ENCODE measurements at regions not wholly inside any gene's neighbourhood (a gene's known extent, or its start where the extent isn't known, plus 50 kb on each side); places are given as distances from the start of the nearest gene placed in this dataset.

DNA sequence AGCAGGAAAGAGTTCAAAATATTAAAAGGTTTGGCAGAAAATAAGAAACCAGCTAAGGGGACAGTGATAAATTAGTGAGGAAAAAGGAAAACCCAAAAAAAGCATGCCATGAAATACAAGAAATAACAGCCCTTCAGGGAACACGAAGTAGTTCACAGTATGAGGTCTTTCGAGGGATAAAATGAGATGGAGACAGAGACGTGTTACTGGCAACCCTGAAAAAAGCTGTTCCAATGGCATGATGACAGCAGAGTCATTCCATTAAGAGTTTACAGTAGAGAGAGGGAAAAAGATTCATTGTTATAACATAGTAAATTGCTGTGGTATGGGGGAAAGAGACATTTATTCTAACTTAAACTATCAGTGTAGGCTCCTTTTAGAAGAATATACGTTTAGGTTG is 391.2 kb downstream of the ANKRD7 start:
- Histone ChIP-seq H3K9me3 (no peaks in the 10 kb centered on the region), H3K4me3 (ENCODE audit: low read depth in 1 of 2, low read length in 1 of 2) (no peak overlapping the region), H3K4me1 (ENCODE audit: control insufficient read depth in 1 of 2, insufficient read depth in 1 of 2, low read depth in 1 of 2, low read length in 1 of 2) (no peaks in the 10 kb centered on the region)

DNA sequence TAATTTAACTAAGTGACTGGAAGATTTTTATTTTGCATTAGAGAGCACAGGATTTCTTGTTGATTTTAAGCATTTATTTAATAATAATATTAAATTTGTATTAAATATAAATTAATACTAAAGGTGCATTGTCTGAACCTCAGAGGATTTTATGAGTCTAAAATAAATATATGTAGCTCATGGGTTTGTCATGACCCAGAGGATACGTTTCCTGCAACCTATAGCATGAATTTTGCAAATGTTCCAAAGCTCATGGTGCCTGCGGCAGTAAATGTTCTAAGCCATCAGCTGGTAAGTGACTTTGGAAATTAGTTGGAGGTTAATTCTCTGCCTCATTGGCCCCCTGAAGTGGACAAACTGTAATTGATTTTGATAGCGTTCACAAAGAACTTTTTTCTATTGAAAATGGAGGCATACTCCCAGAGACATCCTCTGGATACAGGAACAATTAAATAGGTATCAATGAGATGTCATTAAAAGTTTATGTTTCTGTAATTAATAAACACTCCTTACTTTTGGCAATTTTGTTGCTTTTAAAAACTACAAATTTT is 397.4 kb downstream of the ANKRD7 start:
- Histone ChIP-seq H3K4me1 (ENCODE audit: control insufficient read depth in 1 of 2, insufficient read depth in 1 of 2, low read depth in 1 of 2, low read length in 1 of 2) (no peaks in the 10 kb centered on the region), H3K9me3 (no peaks in the 10 kb centered on the region), H3K27me3 (no peaks in the 10 kb centered on the region), H3K27ac (no peak overlapping the region), H3K4me3 (ENCODE audit: low read depth in 1 of 2, low read length in 1 of 2) (no peak overlapping the region), H3K36me3 (no peaks in the 10 kb centered on the region)
- TF ChIP-seq, protein P1, sequence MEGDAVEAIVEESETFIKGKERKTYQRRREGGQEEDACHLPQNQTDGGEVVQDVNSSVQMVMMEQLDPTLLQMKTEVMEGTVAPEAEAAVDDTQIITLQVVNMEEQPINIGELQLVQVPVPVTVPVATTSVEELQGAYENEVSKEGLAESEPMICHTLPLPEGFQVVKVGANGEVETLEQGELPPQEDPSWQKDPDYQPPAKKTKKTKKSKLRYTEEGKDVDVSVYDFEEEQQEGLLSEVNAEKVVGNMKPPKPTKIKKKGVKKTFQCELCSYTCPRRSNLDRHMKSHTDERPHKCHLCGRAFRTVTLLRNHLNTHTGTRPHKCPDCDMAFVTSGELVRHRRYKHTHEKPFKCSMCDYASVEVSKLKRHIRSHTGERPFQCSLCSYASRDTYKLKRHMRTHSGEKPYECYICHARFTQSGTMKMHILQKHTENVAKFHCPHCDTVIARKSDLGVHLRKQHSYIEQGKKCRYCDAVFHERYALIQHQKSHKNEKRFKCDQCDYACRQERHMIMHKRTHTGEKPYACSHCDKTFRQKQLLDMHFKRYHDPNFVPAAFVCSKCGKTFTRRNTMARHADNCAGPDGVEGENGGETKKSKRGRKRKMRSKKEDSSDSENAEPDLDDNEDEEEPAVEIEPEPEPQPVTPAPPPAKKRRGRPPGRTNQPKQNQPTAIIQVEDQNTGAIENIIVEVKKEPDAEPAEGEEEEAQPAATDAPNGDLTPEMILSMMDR (IDR thresholded peaks at IDR 0.05), result no peak

More for the DNA sequence above, 391.2 kb downstream of the ANKRD7 start:
- H3K27ac ChIP-seq, result no peak overlapping the region
- no peaks in the 10 kb centered on the region for H3K36me3 ChIP-seq
- no peaks in the 10 kb centered on the region for H3K27me3 ChIP-seq
- TF ChIP-seq, protein P1 (IDR thresholded peaks at IDR 0.05), result no peak

DNA sequence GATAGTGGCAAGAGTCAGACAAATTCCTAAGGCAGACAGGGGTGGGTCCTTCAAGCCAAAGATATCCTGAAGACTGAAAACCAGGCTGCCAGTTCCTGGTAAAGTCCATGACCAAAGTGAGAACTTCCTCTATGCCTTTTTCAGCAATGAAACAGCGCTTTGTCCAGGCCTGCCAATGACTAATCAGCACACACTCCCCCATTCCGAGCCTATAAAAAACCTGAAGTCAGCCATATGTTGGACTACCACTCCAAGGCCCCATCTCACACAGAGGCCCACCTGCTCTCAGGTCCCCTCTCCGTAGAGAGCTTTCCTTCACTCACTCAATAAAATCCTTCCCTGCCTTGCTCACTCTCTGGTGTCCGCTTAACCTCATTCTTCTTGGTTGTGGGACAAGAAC is 402.2 kb downstream of the ANKRD7 start:
- no peaks in the 10 kb centered on the region for H3K27me3 ChIP-seq
- H3K9me3 ChIP-seq, result no peaks in the 10 kb centered on the region
- H3K27ac ChIP-seq, result no peak overlapping the region
- H3K4me1 ChIP-seq (ENCODE audit: control insufficient read depth in 1 of 2, insufficient read depth in 1 of 2, low read depth in 1 of 2, low read length in 1 of 2), result no peaks in the 10 kb centered on the region
- TF ChIP-seq, protein P1 (IDR thresholded peaks at IDR 0.05), result no peak
- H3K4me3 ChIP-seq (ENCODE audit: low read depth in 1 of 2, low read length in 1 of 2), result no peak overlapping the region
- H3K36me3 ChIP-seq, result no peaks in the 10 kb centered on the region

DNA sequence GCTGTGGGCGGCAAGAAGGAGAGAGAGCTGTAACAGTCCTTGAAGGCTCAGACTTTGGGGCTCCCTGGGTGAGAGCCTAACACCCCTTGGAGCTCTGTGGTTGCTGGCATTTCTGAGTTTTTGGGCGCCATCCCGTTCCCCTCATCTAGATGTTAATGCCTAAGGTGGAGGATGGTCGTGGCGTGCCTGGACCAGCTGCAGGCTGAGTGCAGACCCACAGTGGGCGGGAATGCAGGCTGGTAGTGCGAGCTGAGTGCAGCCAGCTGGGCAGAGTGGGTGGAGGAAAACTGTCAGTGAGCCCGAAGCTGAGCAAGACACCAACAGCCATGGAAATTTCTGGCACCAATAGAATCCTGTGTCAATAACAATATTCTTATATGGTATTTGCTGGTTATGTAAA is 403.0 kb downstream of the ANKRD7 start:
- no peaks in the 10 kb centered on the region for H3K36me3 ChIP-seq
- H3K4me3 ChIP-seq (ENCODE audit: low read depth in 1 of 2, low read length in 1 of 2), result no peak overlapping the region
- TF ChIP-seq, protein P1 (IDR thresholded peaks at IDR 0.05), result no peak
- no peaks in the 10 kb centered on the region for H3K27me3 ChIP-seq
- H3K27ac ChIP-seq, result no peak overlapping the region
- H3K9me3 ChIP-seq, result no peaks in the 10 kb centered on the region
- no peaks in the 10 kb centered on the region for H3K4me1 ChIP-seq (ENCODE audit: control insufficient read depth in 1 of 2, insufficient read depth in 1 of 2, low read depth in 1 of 2, low read length in 1 of 2)

DNA sequence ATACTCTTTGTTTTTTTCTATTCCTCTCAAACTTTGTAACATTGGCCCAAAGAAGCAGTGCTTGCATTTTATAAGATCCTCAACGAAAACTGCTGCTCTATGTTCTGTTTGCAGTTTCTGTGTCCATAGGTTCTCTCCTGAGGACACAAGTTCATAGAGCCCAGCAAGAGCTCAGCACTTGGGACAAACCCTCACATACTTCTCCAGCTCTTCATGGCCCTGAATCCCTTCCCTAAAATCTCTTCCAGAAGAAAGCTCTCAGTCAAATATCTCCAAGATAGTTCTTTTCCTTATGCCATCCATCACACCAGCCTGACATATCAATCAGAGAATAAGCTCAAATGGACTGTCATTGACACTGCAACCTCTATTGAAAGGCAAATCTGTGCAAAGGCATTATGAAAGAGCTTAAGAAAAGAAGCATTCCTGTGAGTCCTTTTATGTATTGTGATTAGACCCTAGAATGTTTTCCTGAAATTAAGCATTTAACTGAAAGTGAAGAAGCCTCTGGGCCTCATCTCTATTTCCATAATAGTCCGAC is 405.5 kb downstream of the ANKRD7 start:
- Histone ChIP-seq H3K4me1 (ENCODE audit: control insufficient read depth in 1 of 2, insufficient read depth in 1 of 2, low read depth in 1 of 2, low read length in 1 of 2) (no peaks in the 10 kb centered on the region), H3K27me3 (no peaks in the 10 kb centered on the region), H3K36me3 (no peaks in the 10 kb centered on the region), H3K9me3 (no peaks in the 10 kb centered on the region), H3K27ac (no peak overlapping the region), H3K4me3 (ENCODE audit: low read depth in 1 of 2, low read length in 1 of 2) (no peak overlapping the region)
- TF ChIP-seq, protein P1 (IDR thresholded peaks at IDR 0.05), result no peak

All from neutrophil (primary cell).